IMR-90 (cell line): ENCODE measurements at regions not wholly inside any gene's neighbourhood (a gene's known extent, or its start where the extent isn't known, plus 50 kb on each side); places are given as distances from the start of the nearest gene placed in this dataset.

ENCODE experiments used
- ATAC-seq: fragments of 200-7000 bp; cut with Tn5 transposase; 2 replicates; pipeline ENCODE4 v1.9.1; 2020; ENCODE audit warnings: low read depth, mild to moderate bottlenecking, moderate library complexity
- BruUV-seq: library from RNA; stranded (reverse); fragments of 400-500 nt; replicated peaks from 2 replicates; lab custom pipeline; 2021; lab: Mats Ljungman, UMichigan
- CTCF ChIA-PET: fragments of 300-600 bp; formaldehyde crosslinking; extraction: SDS; loops from one replicate; lab custom pipeline; 2021; ENCODE audit warnings: antibody characterized with exemption; lab: Yijun Ruan, JAX
- POLR2A ChIA-PET: fragments of 300-600 bp; sonication (Branson Sonifier 250); formaldehyde crosslinking; loops from one replicate; lab custom pipeline; 2022; ENCODE audit warnings: antibody characterized with exemption; ENCODE audit not compliant: unreplicated experiment; lab: Charles Lee
- DNase-seq: peaks from one replicate; pipeline ENCODE4 v3.0.0; 2013
- H2AFZ ChIP-seq: replicated peaks from 2 replicates; pipeline ENCODE3; 2013; ENCODE audit warnings: low read length, mild to moderate bottlenecking; ENCODE audit not compliant: poor library complexity
- H2AK5ac ChIP-seq: 2 replicates; pipeline ENCODE4 v1.6.1; 2013; ENCODE audit warnings: low read depth, low read length, inconsistent platforms
- H2AK9ac ChIP-seq: replicated peaks from 2 replicates; pipeline ENCODE3; 2013; ENCODE audit warnings: mild to moderate bottlenecking, low read depth, low read length, moderate library complexity; ENCODE audit not compliant: poor library complexity
- H2BK120ac ChIP-seq: 2 replicates; pipeline ENCODE4 v1.6.1; 2013; ENCODE audit warnings: low read depth, low read length, inconsistent platforms
- H2BK15ac ChIP-seq: 3 replicates; pipeline ENCODE4 v1.6.1; 2013; ENCODE audit warnings: low read depth, low read length, inconsistent platforms
- H2BK20ac ChIP-seq: 2 replicates; pipeline ENCODE4 v1.6.1; 2013; ENCODE audit warnings: low read depth, mild to moderate bottlenecking, inconsistent platforms, low read length, moderate library complexity
- H2BK5ac ChIP-seq: 2 replicates; pipeline ENCODE4 v1.6.1; 2013; ENCODE audit warnings: mild to moderate bottlenecking, low read depth, low read length, inconsistent platforms; ENCODE audit not compliant: poor library complexity, severe bottlenecking
- H3K14ac ChIP-seq: replicated peaks from 2 replicates; pipeline ENCODE4 v1.6.1; 2013; ENCODE audit warnings: low read depth, low read length, inconsistent platforms
- H3K18ac ChIP-seq: 2 replicates; pipeline ENCODE4 v1.6.1; 2013; ENCODE audit warnings: low read depth, low read length, control low read depth
- H3K23ac ChIP-seq: 2 replicates; pipeline ENCODE4 v1.6.1; 2013; ENCODE audit warnings: low read depth, low read length, inconsistent platforms
- H3K27ac ChIP-seq: 2 replicates; pipeline ENCODE4 v1.5.1; 2013; ENCODE audit warnings: mild to moderate bottlenecking, control low read depth, low read length; ENCODE audit not compliant: insufficient read depth
- H3K27me3 ChIP-seq: 2 replicates; pipeline ENCODE4 v1.6.1; 2013; ENCODE audit warnings: low read length; ENCODE audit not compliant: control insufficient read depth, insufficient read depth
- H3K36me3 ChIP-seq: 2 replicates; pipeline ENCODE4 v1.6.1; 2013; ENCODE audit warnings: low read length, mixed read lengths; ENCODE audit not compliant: control insufficient read depth, insufficient read depth
- H3K4ac ChIP-seq: 2 replicates; pipeline ENCODE4 v1.6.1; 2013; ENCODE audit warnings: low read depth, low read length, inconsistent platforms
- H3K4me1 ChIP-seq: 2 replicates; pipeline ENCODE4 v1.6.1; 2013; ENCODE audit warnings: low read length, mixed read lengths; ENCODE audit not compliant: control insufficient read depth, insufficient read depth
- H3K4me2 ChIP-seq: 2 replicates; pipeline ENCODE4 v1.6.1; 2013; ENCODE audit warnings: low read depth, mild to moderate bottlenecking, control low read depth, low read length, moderate library complexity
- H3K4me3 ChIP-seq: 2 replicates; pipeline ENCODE4 v1.5.1; 2013; ENCODE audit warnings: low read depth, mild to moderate bottlenecking, control low read depth, low read length, moderate library complexity; ENCODE audit not compliant: insufficient read depth
- H3K56ac ChIP-seq: 2 replicates; pipeline ENCODE4 v1.6.1; 2013; ENCODE audit warnings: low read length, inconsistent platforms; ENCODE audit not compliant: insufficient read depth; ENCODE audit errors: extremely low read depth
- H3K79me1 ChIP-seq, 2 experiments: 2 replicates each; pipeline ENCODE4 v1.6.1; 2013; ENCODE audit warnings: low read length in 2 of 2, inconsistent platforms in 1 of 2, low read depth in 1 of 2
- H3K9ac ChIP-seq: 2 replicates; pipeline ENCODE4 v1.6.1; 2013; ENCODE audit warnings: low read depth, low read length, control low read depth
- H3K9me1 ChIP-seq: 2 replicates; pipeline ENCODE4 v1.6.1; 2013; ENCODE audit warnings: low read length, inconsistent platforms; ENCODE audit not compliant: insufficient read depth
- H3K9me3 ChIP-seq: 2 replicates; pipeline ENCODE4 v1.6.1; 2013; ENCODE audit warnings: low read length; ENCODE audit not compliant: control insufficient read depth, insufficient read depth
- H4K20me1 ChIP-seq: 2 replicates; pipeline ENCODE4 v1.6.1; 2013; ENCODE audit warnings: low read length, inconsistent platforms; ENCODE audit not compliant: insufficient read depth
- H4K5ac ChIP-seq: 2 replicates; pipeline ENCODE4 v1.6.1; 2013; ENCODE audit warnings: mild to moderate bottlenecking, low read depth, low read length, control low read depth
- H4K8ac ChIP-seq, 2 experiments: 2 replicates each; pipeline ENCODE4 v1.6.1; 2013; ENCODE audit warnings: low read depth in 2 of 2, low read length in 2 of 2, control low read depth in 1 of 2, inconsistent platforms in 1 of 2
- H4K91ac ChIP-seq: 2 replicates; pipeline ENCODE4 v1.6.1; 2013; ENCODE audit warnings: low read depth, low read length, inconsistent platforms; ENCODE audit not compliant: insufficient read depth
- CEBPB ChIP-seq: IDR thresholded peaks from 2 replicates; pipeline ENCODE4 v1.6.1; 2012; ENCODE audit warnings: low read depth, low read length, improper control_type of control experiment
- FOS ChIP-seq: fragments of 150-350 bp; IDR thresholded peaks from 2 replicates; pipeline ENCODE4 v1.6.1; 2016; ENCODE audit warnings: low read depth, low read length
- MAFK ChIP-seq: IDR thresholded peaks from 2 replicates; pipeline ENCODE4 v1.6.1; 2012; ENCODE audit warnings: low read depth, low read length, improper control_type of control experiment
- MAZ ChIP-seq: IDR thresholded peaks from 2 replicates; pipeline ENCODE4 v1.6.1; 2012; ENCODE audit warnings: low read depth, mild to moderate bottlenecking, low read length, improper control_type of control experiment, moderate library complexity, borderline replicate concordance
- MXI1 ChIP-seq: IDR thresholded peaks from 2 replicates; pipeline ENCODE4 v1.6.1; 2012; ENCODE audit warnings: low read depth, mild to moderate bottlenecking, low read length, moderate library complexity, borderline replicate concordance
- NFE2L2 ChIP-seq: fragments of 150-350 bp; IDR thresholded peaks from 2 replicates; pipeline ENCODE4 v1.6.1; 2016; ENCODE audit warnings: low read depth, mild to moderate bottlenecking, low read length
- POLR2A ChIP-seq: IDR thresholded peaks from 2 replicates; pipeline ENCODE4 v1.6.1; 2012; ENCODE audit warnings: mild to moderate bottlenecking, low read depth, low read length
- RAD21 ChIP-seq: IDR thresholded peaks from 2 replicates; pipeline ENCODE4 v1.6.1; 2012; ENCODE audit warnings: low read length, improper control_type of control experiment
- RCOR1 ChIP-seq: IDR thresholded peaks from 2 replicates; pipeline ENCODE4 v1.6.1; 2012; ENCODE audit warnings: mild to moderate bottlenecking, low read length, improper control_type of control experiment; ENCODE audit not compliant: insufficient replicate concordance
- RFX5 ChIP-seq: IDR thresholded peaks from 2 replicates; pipeline ENCODE4 v1.8.0; 2012; ENCODE audit warnings: low read depth, mild to moderate bottlenecking, low read length, moderate library complexity
- SMC3 ChIP-seq: fragments of 150-350 bp; IDR thresholded peaks from 2 replicates; pipeline ENCODE4 v1.6.1; 2016; ENCODE audit warnings: low read depth, mild to moderate bottlenecking, antibody characterized with exemption, low read length, moderate library complexity
- WGBS, 2 experiments: methylation state at CpG; one replicate each; pipeline versions ENCODE4 v1.1.5 to v1.1.7; 2013; ENCODE audit warnings: missing lambda C conversion rate in 2 of 2; ENCODE audit not compliant: insufficient read length in 1 of 2; ENCODE audit errors: extremely low coverage in 2 of 2; 5-methylcytosine and 5-hydroxymethylcytosine counted together
- dilution Hi-C: fragments of 300-500 bp; cut with HindIII; formaldehyde crosslinking; loops from one replicate; pipeline ENCODE4 v1.14.3; 2018; ENCODE audit warnings: low sequenced_read_pairs; ENCODE audit not compliant: unreplicated experiment
- in situ Hi-C: fragments of 300-500 bp; cut with MboI; formaldehyde crosslinking; loops from 3 replicates; pipeline ENCODE4 v1.14.3; 2019; ENCODE audit warnings: low sequenced_read_pairs, inconsistent platforms, mixed read lengths
- intact Hi-C: fragments of 100-400 bp; cut with micrococcal nuclease; formaldehyde crosslinking; loops from 2 replicates; pipeline ENCODE4 v1.10.0; 2022
- TF ChIP-seq, protein P1 (sequence below): conservative IDR thresholded peaks from 2 replicates; pipeline ENCODE4 v1.5.1; 2012; ENCODE audit warnings: mild to moderate bottlenecking, low read depth, low read length, improper control_type of control experiment
- TF ChIP-seq, protein P2 (sequence below): fragments of 150-350 bp; IDR thresholded peaks from 2 replicates; pipeline ENCODE4 v1.6.1; 2017; ENCODE audit warnings: mild to moderate bottlenecking, antibody characterized with exemption, low read length, low read depth

DNA sequence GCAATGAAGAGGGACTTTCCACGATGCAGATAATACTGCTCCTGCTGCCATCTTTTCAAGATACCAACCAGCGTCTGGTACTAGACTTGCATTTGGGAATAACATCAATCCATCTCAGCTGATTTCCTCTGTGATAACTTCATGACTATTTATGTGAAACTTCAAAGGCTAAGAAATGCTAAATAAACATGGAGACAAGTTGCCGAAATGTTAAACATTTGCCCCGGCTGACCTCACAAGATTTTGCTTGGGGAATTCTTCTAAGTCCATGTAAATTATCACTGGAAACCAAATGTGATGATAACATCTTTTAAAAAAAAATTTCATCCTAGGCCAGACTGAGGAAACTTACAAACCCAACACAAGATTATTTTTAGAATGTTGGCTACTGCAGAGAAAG, 185.8 kb upstream of the PRICKLE2 start:
- intact Hi-C loops (no loop called here), dilution Hi-C loops (no loop called here)
- POLR2A ChIA-PET: no interaction called here

More for the DNA sequence above, 185.8 kb upstream of the PRICKLE2 start:
- TF ChIP-seq RFX5 (no peak), MXI1 (no peak), POLR2A (no peak), RAD21 (no peak), MAZ (no peak), CEBPB (no peak), FOS (no peak), NFE2L2 (no peak), MAFK (no peak), SMC3 (no peak), RCOR1 (no peak)
- TF ChIP-seq, protein P1, sequence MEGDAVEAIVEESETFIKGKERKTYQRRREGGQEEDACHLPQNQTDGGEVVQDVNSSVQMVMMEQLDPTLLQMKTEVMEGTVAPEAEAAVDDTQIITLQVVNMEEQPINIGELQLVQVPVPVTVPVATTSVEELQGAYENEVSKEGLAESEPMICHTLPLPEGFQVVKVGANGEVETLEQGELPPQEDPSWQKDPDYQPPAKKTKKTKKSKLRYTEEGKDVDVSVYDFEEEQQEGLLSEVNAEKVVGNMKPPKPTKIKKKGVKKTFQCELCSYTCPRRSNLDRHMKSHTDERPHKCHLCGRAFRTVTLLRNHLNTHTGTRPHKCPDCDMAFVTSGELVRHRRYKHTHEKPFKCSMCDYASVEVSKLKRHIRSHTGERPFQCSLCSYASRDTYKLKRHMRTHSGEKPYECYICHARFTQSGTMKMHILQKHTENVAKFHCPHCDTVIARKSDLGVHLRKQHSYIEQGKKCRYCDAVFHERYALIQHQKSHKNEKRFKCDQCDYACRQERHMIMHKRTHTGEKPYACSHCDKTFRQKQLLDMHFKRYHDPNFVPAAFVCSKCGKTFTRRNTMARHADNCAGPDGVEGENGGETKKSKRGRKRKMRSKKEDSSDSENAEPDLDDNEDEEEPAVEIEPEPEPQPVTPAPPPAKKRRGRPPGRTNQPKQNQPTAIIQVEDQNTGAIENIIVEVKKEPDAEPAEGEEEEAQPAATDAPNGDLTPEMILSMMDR: no peak
- TF ChIP-seq, protein P2, sequence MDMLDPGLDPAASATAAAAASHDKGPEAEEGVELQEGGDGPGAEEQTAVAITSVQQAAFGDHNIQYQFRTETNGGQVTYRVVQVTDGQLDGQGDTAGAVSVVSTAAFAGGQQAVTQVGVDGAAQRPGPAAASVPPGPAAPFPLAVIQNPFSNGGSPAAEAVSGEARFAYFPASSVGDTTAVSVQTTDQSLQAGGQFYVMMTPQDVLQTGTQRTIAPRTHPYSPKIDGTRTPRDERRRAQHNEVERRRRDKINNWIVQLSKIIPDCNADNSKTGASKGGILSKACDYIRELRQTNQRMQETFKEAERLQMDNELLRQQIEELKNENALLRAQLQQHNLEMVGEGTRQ: no peak
- ATAC-seq: no peak
- H3K14ac ChIP-seq: no peak overlapping the region
- CTCF ChIA-PET: interaction anchor here (0.5 kb wide), 1 partner anchor 321 kb away, joined by 3 read pairs; no protein-coding TSS in a partner anchor
- in situ Hi-C loops: no loop called here
- H4K20me1 ChIP-seq: no peaks in the 10 kb centered on the region
- no peak overlapping the region for H3K9ac ChIP-seq
- no peaks in the 10 kb centered on the region for H3K9me1 ChIP-seq
- H3K56ac ChIP-seq: no peak overlapping the region
- no peaks in the 10 kb centered on the region for H3K27me3 ChIP-seq
- H3K23ac ChIP-seq: no peak overlapping the region
- no peak overlapping the region for H4K91ac ChIP-seq
- DNase-seq: no peak
- no peak overlapping the region for H4K5ac ChIP-seq
- 50% methylated on average over 1 of the region's 4 CpGs; no CpG with 5 or more reads in 1 of the 2 experiments for WGBS, 2 experiments
- H3K4ac ChIP-seq: no peak overlapping the region
- H3K9me3 ChIP-seq: no peaks in the 10 kb centered on the region
- H2BK120ac ChIP-seq: no peak overlapping the region
- H2BK5ac ChIP-seq: no peak overlapping the region
- no peaks in the 10 kb centered on the region for H3K79me1 ChIP-seq
- no peak overlapping the region for H2AK5ac ChIP-seq
- no TSS peak for BruUV-seq
- no peak overlapping the region for H2BK15ac ChIP-seq
- H4K8ac ChIP-seq: no peak overlapping the region
- H2AFZ ChIP-seq: no peak overlapping the region
- H3K18ac ChIP-seq: no peak overlapping the region
- peaks cover 2% of the 10 kb centered on the region; the same call in 1 of the 2 replicates for H3K36me3 ChIP-seq
- peaks cover 3% of the 10 kb centered on the region; the same call in 1 of the 2 replicates for H3K4me1 ChIP-seq
- no peak overlapping the region for H2BK20ac ChIP-seq
- no peak overlapping the region for H3K4me3 ChIP-seq
- H3K27ac ChIP-seq: no peak overlapping the region
- H2AK9ac ChIP-seq: no peak overlapping the region
- no peak overlapping the region for H3K4me2 ChIP-seq
